Spleen (tissue), 11 donors: ENCODE measurements at regions not wholly inside any gene's neighbourhood (a gene's known extent, or its start where the extent isn't known, plus 50 kb on each side); places are given as distances from the start of the nearest gene placed in this dataset.
"Not testable (repeated sequence)": the region's sequence is repeated elsewhere in the genome, so short reads cannot be mapped to it uniquely, and the experiment has no call there.

Source experiments
- DNase-seq: peaks from one replicate; pipeline ENCODE4 v3.0.0-alpha.2; 2020
- H3K27ac ChIP-seq, 8 donors: fragments of 200-600 bp; sonication (generic) in 7 of 8; 1 replicate in 4 of 8; 2 replicates in 4 of 8; pipeline versions ENCODE4 v1.5.0 to v1.8.0; 2016 to 2021; ENCODE audit warnings: inconsistent platforms in 4 of 8, mild to moderate bottlenecking in 4 of 8, moderate library complexity in 1 of 8
- H3K27me3 ChIP-seq, 7 donors: fragments of 200-600 bp; sonication (generic) in 6 of 7; replicated peaks in 1 of 7; 1 replicate in 4 of 7; 2 replicates in 3 of 7; pipeline versions ENCODE4 v1.5.0 to v1.8.0; 2016 to 2021; ENCODE audit warnings: inconsistent platforms in 3 of 7, mild to moderate bottlenecking in 1 of 7
- H3K36me3 ChIP-seq, 6 donors: fragments of 200-600 bp; sonication (generic) in 5 of 6; 1 replicate in 4 of 6; 2 replicates in 2 of 6; pipeline versions ENCODE4 v1.5.0 to v1.8.0; 2016 to 2021; ENCODE audit warnings: inconsistent platforms in 2 of 6
- H3K4me1 ChIP-seq, 6 donors: fragments of 200-600 bp; sonication (generic) in 5 of 6; 1 replicate in 3 of 6; 2 replicates in 3 of 6; pipeline versions ENCODE4 v1.5.0 to v1.8.0; 2016 to 2021; ENCODE audit warnings: inconsistent platforms in 3 of 6
- H3K4me3 ChIP-seq, 8 donors: fragments of 200-600 bp; sonication (generic) in 7 of 8; 1 replicate in 4 of 8; 2 replicates in 4 of 8; pipeline versions ENCODE4 v1.5.0 to v1.8.0; 2016 to 2021; ENCODE audit warnings: inconsistent platforms in 4 of 8, mild to moderate bottlenecking in 4 of 8, moderate library complexity in 2 of 8
- H3K9me3 ChIP-seq, 8 donors: fragments of 200-600 bp; sonication (generic) in 7 of 8; 1 replicate in 4 of 8; 2 replicates in 4 of 8; pipeline versions ENCODE4 v1.5.0 to v1.8.0; 2016 to 2021; ENCODE audit warnings: inconsistent platforms in 4 of 8
- POLR2A ChIP-seq, 3 donors: fragments of 450-650 bp; IDR thresholded peaks; one replicate each; pipeline ENCODE4 v1.5.1; 2017; ENCODE audit warnings: antibody characterized with exemption in 3 of 3, mild to moderate bottlenecking in 1 of 3
- POLR2AphosphoS5 ChIP-seq, 3 donors: sonication (generic); formaldehyde crosslinking; IDR thresholded peaks; one replicate each; pipeline ENCODE4 v1.5.1; 2017; ENCODE audit warnings: antibody characterized with exemption in 3 of 3
- WGBS, 5 donors: extraction: QIAGEN DNeasy Blood & Tissue Kit in 3 of 5; methylation state at CpG; one replicate each; pipeline versions ENCODE4 v1.1.5 to v1.1.7; 2013 to 2018; 5-methylcytosine and 5-hydroxymethylcytosine counted together
- intact Hi-C: fragments of 100-400 bp; cut with DNase I; formaldehyde crosslinking; loops from one replicate; pipeline ENCODE4 v1.15.0; 2023; ENCODE audit warnings: low total_unique reads
- TF ChIP-seq, protein P1 (sequence below), 11 experiments: fragments of 200-600 bp in 7 of 11; fragments of 450-650 bp in 4 of 11; sonication (generic) in 4 of 11; IDR thresholded peaks in 8 of 11; conservative IDR thresholded peaks in 3 of 11; 1 replicate in 7 of 11; 2 replicates in 4 of 11; pipeline versions ENCODE4 v1.4.0 to v1.8.0; 2016 to 2021; ENCODE audit warnings: antibody characterized with exemption in 11 of 11, inconsistent platforms in 4 of 11, mild to moderate bottlenecking in 1 of 11
- donor health status: healthy with polysubstance abuse.
- donor health status: DM: no; HTN: no; CAD: no; lungs with moderate emphysema.
- donor health status: DM: no; HTN: no; CAD: no.
- donor health status: Bipolar disorder and iron deficiency.
- donor health status: healthy.
- donor health status: DM: no; HTN: no; CAD: no.
- donor health status: DM: yes; HTN: yes; CAD: no.

DNA sequence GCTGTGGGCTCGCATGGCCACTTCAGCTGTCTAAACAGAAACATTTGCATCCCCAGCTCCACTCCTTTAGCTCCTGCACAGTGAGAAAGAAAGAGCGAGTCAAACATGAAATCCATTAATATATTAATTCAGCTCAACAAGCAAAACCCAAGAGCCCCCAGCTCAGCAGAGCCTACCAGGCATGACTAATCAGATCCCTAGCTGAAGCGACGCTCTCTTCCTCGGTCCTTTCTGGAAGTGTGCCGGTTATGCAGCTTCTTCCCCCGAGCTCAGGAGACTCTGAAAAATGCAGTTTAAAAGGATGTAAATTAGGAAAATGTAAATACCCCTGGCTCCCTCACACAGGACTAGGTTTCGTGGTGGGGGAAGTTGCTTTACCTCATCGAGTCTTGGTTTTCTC is 221.5 kb downstream of the ANKRD30B start:
- Histone ChIP-seq H3K27me3 (no peaks in the 10 kb centered on the region), H3K4me3 (no peak overlapping the region), H3K9me3 (no peaks in the 10 kb centered on the region), H3K36me3 (no peaks in the 10 kb centered on the region), H3K27ac (no peak overlapping the region), H3K4me1 (peaks cover 0 to 4% (median 0%) of the 10 kb centered on the region in 6 donors)
- 66 to 77% (median 72%) methylated on average over 9 of the region's 9 CpGs for WGBS, 5 donors
- intact Hi-C loops = no loop called here
- TF ChIP-seq POLR2A (IDR thresholded peaks at IDR 0.05) (no peak), POLR2AphosphoS5 (IDR thresholded peaks at IDR 0.05) (no peak)
- TF ChIP-seq, protein P1, sequence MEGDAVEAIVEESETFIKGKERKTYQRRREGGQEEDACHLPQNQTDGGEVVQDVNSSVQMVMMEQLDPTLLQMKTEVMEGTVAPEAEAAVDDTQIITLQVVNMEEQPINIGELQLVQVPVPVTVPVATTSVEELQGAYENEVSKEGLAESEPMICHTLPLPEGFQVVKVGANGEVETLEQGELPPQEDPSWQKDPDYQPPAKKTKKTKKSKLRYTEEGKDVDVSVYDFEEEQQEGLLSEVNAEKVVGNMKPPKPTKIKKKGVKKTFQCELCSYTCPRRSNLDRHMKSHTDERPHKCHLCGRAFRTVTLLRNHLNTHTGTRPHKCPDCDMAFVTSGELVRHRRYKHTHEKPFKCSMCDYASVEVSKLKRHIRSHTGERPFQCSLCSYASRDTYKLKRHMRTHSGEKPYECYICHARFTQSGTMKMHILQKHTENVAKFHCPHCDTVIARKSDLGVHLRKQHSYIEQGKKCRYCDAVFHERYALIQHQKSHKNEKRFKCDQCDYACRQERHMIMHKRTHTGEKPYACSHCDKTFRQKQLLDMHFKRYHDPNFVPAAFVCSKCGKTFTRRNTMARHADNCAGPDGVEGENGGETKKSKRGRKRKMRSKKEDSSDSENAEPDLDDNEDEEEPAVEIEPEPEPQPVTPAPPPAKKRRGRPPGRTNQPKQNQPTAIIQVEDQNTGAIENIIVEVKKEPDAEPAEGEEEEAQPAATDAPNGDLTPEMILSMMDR (IDR thresholded peaks at IDR 0.05 in 8 of 11, conservative IDR thresholded peaks at IDR 0.05 in 3 of 11) = no peak
- DNase-seq = no peak

DNA sequence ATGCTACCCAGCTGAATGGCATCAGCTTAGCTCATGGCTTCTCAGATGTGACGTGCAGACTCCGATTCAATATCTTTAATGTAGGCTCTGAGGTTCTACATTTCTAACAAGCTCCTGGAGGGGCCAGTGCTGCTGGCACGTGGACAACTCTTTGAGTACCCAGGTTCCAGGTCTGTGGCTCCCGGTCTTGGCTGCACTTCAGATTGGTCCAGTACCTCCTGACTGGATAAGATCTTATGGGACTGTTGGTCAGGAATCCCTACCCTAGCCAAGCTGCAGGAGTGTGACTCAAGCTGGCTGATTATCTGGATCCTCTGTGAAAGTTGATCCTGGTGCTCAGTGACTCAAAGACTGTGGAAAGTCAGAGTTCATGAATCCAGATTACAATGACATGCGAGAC is 222.1 kb downstream of the ANKRD30B start:
- H3K36me3 ChIP-seq = no peaks in the 10 kb centered on the region
- H3K27ac ChIP-seq = no peak overlapping the region
- intact Hi-C loops = no loop called here
- H3K4me1 ChIP-seq = peaks cover 0 to 4% (median 0%) of the 10 kb centered on the region in 6 donors
- TF ChIP-seq, protein P1 (IDR thresholded peaks at IDR 0.05 in 8 of 11, conservative IDR thresholded peaks at IDR 0.05 in 3 of 11) = no peak
- no peak for TF ChIP-seq POLR2AphosphoS5 (IDR thresholded peaks at IDR 0.05)
- no peak for TF ChIP-seq POLR2A (IDR thresholded peaks at IDR 0.05)
- no peak for DNase-seq
- H3K27me3 ChIP-seq = no peaks in the 10 kb centered on the region
- no peak overlapping the region for H3K4me3 ChIP-seq
- WGBS, 5 donors = 71 to 91% (median 73%) methylated on average over 5 of the region's 5 CpGs
- H3K9me3 ChIP-seq = no peaks in the 10 kb centered on the region

- H3K4me1 ChIP-seq = peaks cover 0 to 4% (median 0%) of the 10 kb centered on the region in 6 donors
- H3K27me3 ChIP-seq = no peaks in the 10 kb centered on the region
- intact Hi-C loops = no loop called here
- WGBS, 5 donors = 50 to 67% (median 56%) methylated on average over 5 of the region's 5 CpGs
- no peaks in the 10 kb centered on the region for H3K9me3 ChIP-seq
- no peaks in the 10 kb centered on the region for H3K36me3 ChIP-seq
- peak overlapping the region in 6 of 8 donors; percentile 15 to 54 (median 49) for H3K27ac ChIP-seq
- DNase-seq = no peak
- no peak for TF ChIP-seq POLR2A (IDR thresholded peaks at IDR 0.05)
- TF ChIP-seq POLR2AphosphoS5 (IDR thresholded peaks at IDR 0.05) = no peak
- TF ChIP-seq, protein P1 (IDR thresholded peaks at IDR 0.05 in 8 of 11, conservative IDR thresholded peaks at IDR 0.05 in 3 of 11) = no peak
- H3K4me3 ChIP-seq = no peak overlapping the region
Measured at GRCh38 chr18:14971461-14972185, 223.7 kb downstream of the ANKRD30B start.

GRCh38 chr18:14973421-14973820 is 225.4 kb downstream of the ANKRD30B start:
- WGBS, 5 donors = 77 to 87% (median 79%) methylated on average over 4 of the region's 4 CpGs
- H3K4me3 ChIP-seq, DNase-seq, H3K4me1 ChIP-seq, H3K27me3 ChIP-seq, H3K36me3 ChIP-seq, H3K9me3 ChIP-seq, H3K27ac ChIP-seq, intact Hi-C loops: not testable (repeated sequence)
